ENCODE measurements at regions not wholly inside any gene's neighbourhood (a gene's known extent, or its start where the extent isn't known, plus 50 kb on each side); places are given as distances from the start of the nearest gene placed in this dataset.

DNA sequence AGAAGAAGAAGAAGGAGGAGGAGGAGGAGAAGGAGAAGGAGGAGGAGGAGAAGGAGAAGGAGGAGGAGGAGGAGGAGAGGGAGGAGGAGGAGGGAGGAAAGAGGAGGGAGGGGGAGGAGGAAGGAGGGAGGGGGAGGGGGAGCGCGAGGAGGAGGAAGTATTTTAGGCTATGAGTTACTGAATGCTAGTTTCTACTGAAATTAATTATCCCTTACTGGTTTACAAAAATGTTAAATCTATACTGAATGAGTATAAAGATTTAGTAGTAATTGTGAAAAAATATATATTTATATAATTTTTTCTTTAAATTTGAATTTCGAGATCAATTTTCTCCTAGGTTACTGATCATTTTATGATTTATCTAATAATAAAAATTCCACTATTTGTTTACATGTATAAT, 1769.0 kb upstream of the NUDT12 start:
- intact Hi-C loops (cut with micrococcal nuclease; ENCODE audit: unreplicated experiment) = no loop called here
- no peak overlapping the region for H3K4me2 ChIP-seq (ENCODE audit: low read length)
- no peaks in the 10 kb centered on the region for H3K36me3 ChIP-seq (ENCODE audit: insufficient read depth, low read length)
- no peak overlapping the region for H2AFZ ChIP-seq (ENCODE audit: low read length)
- no TSS peak for BruUV-seq (replicated peaks)
- H3K9me3 ChIP-seq (ENCODE audit: low read length) = no peaks in the 10 kb centered on the region
- H4K20me1 ChIP-seq (ENCODE audit: insufficient read depth, low read length) = no peaks in the 10 kb centered on the region
- H3K4me1 ChIP-seq (ENCODE audit: insufficient read depth, low read length, poor library complexity, severe bottlenecking) = no peaks in the 10 kb centered on the region
- no peaks in the 10 kb centered on the region for H3K9me2 ChIP-seq (ENCODE audit: insufficient read depth, low read length)
- H3K27ac ChIP-seq (ENCODE audit: low read depth, low read length, poor library complexity, severe bottlenecking) = no peak overlapping the region
- ChIA-PET CTCF (ENCODE audit: unreplicated experiment) (no interaction called here), POLR2A (no interaction called here)
- no peak overlapping the region for H3K4me3 ChIP-seq (ENCODE audit: low read depth, low read length, poor library complexity, severe bottlenecking)
- H3K79me2 ChIP-seq (ENCODE audit: insufficient read depth, low read depth, low read length) = no peaks in the 10 kb centered on the region
- TF ChIP-seq, protein P1, sequence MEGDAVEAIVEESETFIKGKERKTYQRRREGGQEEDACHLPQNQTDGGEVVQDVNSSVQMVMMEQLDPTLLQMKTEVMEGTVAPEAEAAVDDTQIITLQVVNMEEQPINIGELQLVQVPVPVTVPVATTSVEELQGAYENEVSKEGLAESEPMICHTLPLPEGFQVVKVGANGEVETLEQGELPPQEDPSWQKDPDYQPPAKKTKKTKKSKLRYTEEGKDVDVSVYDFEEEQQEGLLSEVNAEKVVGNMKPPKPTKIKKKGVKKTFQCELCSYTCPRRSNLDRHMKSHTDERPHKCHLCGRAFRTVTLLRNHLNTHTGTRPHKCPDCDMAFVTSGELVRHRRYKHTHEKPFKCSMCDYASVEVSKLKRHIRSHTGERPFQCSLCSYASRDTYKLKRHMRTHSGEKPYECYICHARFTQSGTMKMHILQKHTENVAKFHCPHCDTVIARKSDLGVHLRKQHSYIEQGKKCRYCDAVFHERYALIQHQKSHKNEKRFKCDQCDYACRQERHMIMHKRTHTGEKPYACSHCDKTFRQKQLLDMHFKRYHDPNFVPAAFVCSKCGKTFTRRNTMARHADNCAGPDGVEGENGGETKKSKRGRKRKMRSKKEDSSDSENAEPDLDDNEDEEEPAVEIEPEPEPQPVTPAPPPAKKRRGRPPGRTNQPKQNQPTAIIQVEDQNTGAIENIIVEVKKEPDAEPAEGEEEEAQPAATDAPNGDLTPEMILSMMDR (conservative IDR thresholded peaks at IDR 0.05; ENCODE audit: low read length) = no peak
- TF ChIP-seq EZH2phosphoT487 (IDR thresholded peaks at IDR 0.05; ENCODE audit: borderline replicate concordance, low read depth, low read length) = no peak
- no peak for DNase-seq (ENCODE audit: low spot score)

DNA sequence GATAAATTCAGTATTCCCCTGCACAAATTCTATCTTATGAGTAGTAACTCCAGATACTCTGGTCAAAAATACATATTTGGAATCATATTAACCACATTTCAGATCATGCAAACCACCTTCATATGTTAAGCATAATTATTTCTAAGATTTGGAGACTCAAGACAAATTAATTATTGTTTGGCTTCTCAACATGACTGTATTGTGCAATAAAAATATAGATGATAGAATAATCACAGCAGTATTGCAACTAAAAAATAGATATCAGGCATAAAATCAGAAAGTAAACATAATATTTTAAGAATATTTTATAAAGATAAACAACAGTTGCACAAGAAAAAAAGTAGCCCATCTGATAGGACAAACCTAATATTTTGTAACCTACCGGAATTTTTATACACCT, 1767.6 kb upstream of the NUDT12 start:
- no peak overlapping the region for H3K27ac ChIP-seq (ENCODE audit: low read depth, low read length, poor library complexity, severe bottlenecking)
- no peak for TF ChIP-seq EZH2phosphoT487 (IDR thresholded peaks at IDR 0.05; ENCODE audit: borderline replicate concordance, low read depth, low read length)
- TF ChIP-seq, protein P1 (conservative IDR thresholded peaks at IDR 0.05; ENCODE audit: low read length) = no peak
- ChIA-PET CTCF (ENCODE audit: unreplicated experiment) (no interaction called here), POLR2A (no interaction called here)
- intact Hi-C loops (cut with micrococcal nuclease; ENCODE audit: unreplicated experiment) = no loop called here
- H3K4me2 ChIP-seq (ENCODE audit: low read length) = no peak overlapping the region
- no peak overlapping the region for H2AFZ ChIP-seq (ENCODE audit: low read length)
- H3K9me2 ChIP-seq (ENCODE audit: insufficient read depth, low read length) = no peaks in the 10 kb centered on the region
- DNase-seq (ENCODE audit: low spot score) = no peak
- H4K20me1 ChIP-seq (ENCODE audit: insufficient read depth, low read length) = no peaks in the 10 kb centered on the region
- no peaks in the 10 kb centered on the region for H3K79me2 ChIP-seq (ENCODE audit: insufficient read depth, low read depth, low read length)
- no peaks in the 10 kb centered on the region for H3K9me3 ChIP-seq (ENCODE audit: low read length)
- no peak overlapping the region for H3K4me3 ChIP-seq (ENCODE audit: low read depth, low read length, poor library complexity, severe bottlenecking)
- no peaks in the 10 kb centered on the region for H3K36me3 ChIP-seq (ENCODE audit: insufficient read depth, low read length)
- no peaks in the 10 kb centered on the region for H3K4me1 ChIP-seq (ENCODE audit: insufficient read depth, low read length, poor library complexity, severe bottlenecking)
- BruUV-seq (replicated peaks) = no TSS peak

DNA sequence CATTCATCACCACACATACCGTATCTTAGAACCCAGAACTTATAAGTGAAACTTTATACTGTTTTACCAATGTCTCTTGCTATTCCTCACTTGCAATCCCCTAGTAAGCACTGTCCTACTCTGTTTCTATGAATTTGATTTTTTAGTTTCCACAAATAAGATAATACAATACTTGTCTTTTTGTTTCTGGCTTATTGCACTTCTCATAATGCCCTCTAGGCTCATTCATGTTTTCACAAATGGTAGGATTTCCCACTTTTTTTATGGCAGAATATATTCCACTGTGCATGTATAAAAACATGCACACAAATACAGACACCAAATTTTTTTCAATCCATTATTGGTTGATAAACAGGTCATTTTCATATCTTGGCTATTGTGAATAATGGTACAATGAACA, 1742.3 kb upstream of the NUDT12 start:
- H2AFZ ChIP-seq (ENCODE audit: low read length) = no peak overlapping the region
- H3K9me3 ChIP-seq (ENCODE audit: low read length) = no peaks in the 10 kb centered on the region
- no peaks in the 10 kb centered on the region for H3K4me1 ChIP-seq (ENCODE audit: insufficient read depth, low read length, poor library complexity, severe bottlenecking)
- no peaks in the 10 kb centered on the region for H3K9me2 ChIP-seq (ENCODE audit: insufficient read depth, low read length)
- no peak for DNase-seq (ENCODE audit: low spot score)
- H3K4me3 ChIP-seq (ENCODE audit: low read depth, low read length, poor library complexity, severe bottlenecking) = no peak overlapping the region
- no peak overlapping the region for H3K27ac ChIP-seq (ENCODE audit: low read depth, low read length, poor library complexity, severe bottlenecking)
- BruUV-seq (replicated peaks) = no TSS peak
- ChIA-PET CTCF (ENCODE audit: unreplicated experiment) (no interaction called here), POLR2A (no interaction called here)
- H3K79me2 ChIP-seq (ENCODE audit: insufficient read depth, low read depth, low read length) = no peaks in the 10 kb centered on the region
- no peaks in the 10 kb centered on the region for H4K20me1 ChIP-seq (ENCODE audit: insufficient read depth, low read length)
- no peaks in the 10 kb centered on the region for H3K36me3 ChIP-seq (ENCODE audit: insufficient read depth, low read length)
- intact Hi-C loops (cut with micrococcal nuclease; ENCODE audit: unreplicated experiment) = no loop called here
- TF ChIP-seq, protein P1 (conservative IDR thresholded peaks at IDR 0.05; ENCODE audit: low read length) = 0 out of 2 replicates have a peak, but pooled peaks have one; percentile 12
- TF ChIP-seq EZH2phosphoT487 (IDR thresholded peaks at IDR 0.05; ENCODE audit: borderline replicate concordance, low read depth, low read length) = no peak
- H3K4me2 ChIP-seq (ENCODE audit: low read length) = no peak overlapping the region
